MM.1S (cell line): ENCODE measurements at regions not wholly inside any gene's neighbourhood (a gene's known extent, or its start where the extent isn't known, plus 50 kb on each side); places are given as distances from the start of the nearest gene placed in this dataset.

Experiments
- EZH2 ChIP-seq: fragments of 300-600 bp; sonication (generic); optimal IDR thresholded peaks from 2 replicates; pipeline ENCODE3; 2017; ENCODE audit warnings: low read depth, mild to moderate bottlenecking, antibody characterized with exemption, low read length, mixed read lengths
- EZH2phosphoT487 ChIP-seq: fragments of 300-600 bp; sonication (generic); IDR thresholded peaks from 2 replicates; pipeline ENCODE4 v1.6.1; 2018; ENCODE audit warnings: antibody characterized with exemption, low read length
- TF ChIP-seq, protein P1 (sequence below): fragments of 300-600 bp; sonication (generic); IDR thresholded peaks from 2 replicates; pipeline ENCODE4 v1.5.1; 2016; ENCODE audit warnings: antibody characterized with exemption, low read length, mixed read lengths

DNA sequence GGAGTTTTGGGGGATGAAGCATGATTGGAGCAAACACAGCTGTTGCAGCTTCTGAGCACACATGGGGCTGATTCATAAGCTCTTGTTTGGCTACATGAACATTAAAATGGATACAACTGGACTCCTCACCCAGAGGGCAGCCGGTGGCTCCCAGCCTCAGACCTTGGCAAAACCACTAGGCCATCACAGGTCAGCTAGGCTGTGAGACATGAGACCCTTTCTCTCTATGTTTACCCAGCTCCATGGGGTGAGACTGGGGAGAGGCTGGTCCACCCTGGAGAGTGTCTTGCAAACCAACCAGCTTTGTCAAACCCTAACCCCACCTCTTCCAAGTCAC is 388.7 kb downstream of the PTPRU start:
- TF ChIP-seq, protein P1, sequence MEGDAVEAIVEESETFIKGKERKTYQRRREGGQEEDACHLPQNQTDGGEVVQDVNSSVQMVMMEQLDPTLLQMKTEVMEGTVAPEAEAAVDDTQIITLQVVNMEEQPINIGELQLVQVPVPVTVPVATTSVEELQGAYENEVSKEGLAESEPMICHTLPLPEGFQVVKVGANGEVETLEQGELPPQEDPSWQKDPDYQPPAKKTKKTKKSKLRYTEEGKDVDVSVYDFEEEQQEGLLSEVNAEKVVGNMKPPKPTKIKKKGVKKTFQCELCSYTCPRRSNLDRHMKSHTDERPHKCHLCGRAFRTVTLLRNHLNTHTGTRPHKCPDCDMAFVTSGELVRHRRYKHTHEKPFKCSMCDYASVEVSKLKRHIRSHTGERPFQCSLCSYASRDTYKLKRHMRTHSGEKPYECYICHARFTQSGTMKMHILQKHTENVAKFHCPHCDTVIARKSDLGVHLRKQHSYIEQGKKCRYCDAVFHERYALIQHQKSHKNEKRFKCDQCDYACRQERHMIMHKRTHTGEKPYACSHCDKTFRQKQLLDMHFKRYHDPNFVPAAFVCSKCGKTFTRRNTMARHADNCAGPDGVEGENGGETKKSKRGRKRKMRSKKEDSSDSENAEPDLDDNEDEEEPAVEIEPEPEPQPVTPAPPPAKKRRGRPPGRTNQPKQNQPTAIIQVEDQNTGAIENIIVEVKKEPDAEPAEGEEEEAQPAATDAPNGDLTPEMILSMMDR: no peak
- no peak for TF ChIP-seq EZH2phosphoT487
- TF ChIP-seq EZH2: no peak
